ENCODE measurements at regions not wholly inside any gene's neighbourhood (a gene's known extent, or its start where the extent isn't known, plus 50 kb on each side); places are given as distances from the start of the nearest gene placed in this dataset.
"Not testable (repeated sequence)": the region's sequence is repeated elsewhere in the genome, so short reads cannot be mapped to it uniquely, and the experiment has no call there.

- intact Hi-C loops (cut with DNase I): no loop called here
- Histone ChIP-seq H3K9ac (ENCODE audit: low read depth in 2 of 2, low read length in 2 of 2) (no peak overlapping the region), H3K4me3 (no peak overlapping the region), H3K4me1 (no peaks in the 10 kb centered on the region), H3K27me3 (no peaks in the 10 kb centered on the region), H3K27ac (no peak overlapping the region), H3K9me3 (no peaks in the 10 kb centered on the region), H3K36me3 (no peaks in the 10 kb centered on the region)
- no peak for DNase-seq
- TF ChIP-seq, protein P1, sequence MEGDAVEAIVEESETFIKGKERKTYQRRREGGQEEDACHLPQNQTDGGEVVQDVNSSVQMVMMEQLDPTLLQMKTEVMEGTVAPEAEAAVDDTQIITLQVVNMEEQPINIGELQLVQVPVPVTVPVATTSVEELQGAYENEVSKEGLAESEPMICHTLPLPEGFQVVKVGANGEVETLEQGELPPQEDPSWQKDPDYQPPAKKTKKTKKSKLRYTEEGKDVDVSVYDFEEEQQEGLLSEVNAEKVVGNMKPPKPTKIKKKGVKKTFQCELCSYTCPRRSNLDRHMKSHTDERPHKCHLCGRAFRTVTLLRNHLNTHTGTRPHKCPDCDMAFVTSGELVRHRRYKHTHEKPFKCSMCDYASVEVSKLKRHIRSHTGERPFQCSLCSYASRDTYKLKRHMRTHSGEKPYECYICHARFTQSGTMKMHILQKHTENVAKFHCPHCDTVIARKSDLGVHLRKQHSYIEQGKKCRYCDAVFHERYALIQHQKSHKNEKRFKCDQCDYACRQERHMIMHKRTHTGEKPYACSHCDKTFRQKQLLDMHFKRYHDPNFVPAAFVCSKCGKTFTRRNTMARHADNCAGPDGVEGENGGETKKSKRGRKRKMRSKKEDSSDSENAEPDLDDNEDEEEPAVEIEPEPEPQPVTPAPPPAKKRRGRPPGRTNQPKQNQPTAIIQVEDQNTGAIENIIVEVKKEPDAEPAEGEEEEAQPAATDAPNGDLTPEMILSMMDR (IDR thresholded peaks at IDR 0.05): no peak
Measured at GRCh38 chr10:121326905-121327304, 271.3 kb downstream of the FGFR2 start.

DNA sequence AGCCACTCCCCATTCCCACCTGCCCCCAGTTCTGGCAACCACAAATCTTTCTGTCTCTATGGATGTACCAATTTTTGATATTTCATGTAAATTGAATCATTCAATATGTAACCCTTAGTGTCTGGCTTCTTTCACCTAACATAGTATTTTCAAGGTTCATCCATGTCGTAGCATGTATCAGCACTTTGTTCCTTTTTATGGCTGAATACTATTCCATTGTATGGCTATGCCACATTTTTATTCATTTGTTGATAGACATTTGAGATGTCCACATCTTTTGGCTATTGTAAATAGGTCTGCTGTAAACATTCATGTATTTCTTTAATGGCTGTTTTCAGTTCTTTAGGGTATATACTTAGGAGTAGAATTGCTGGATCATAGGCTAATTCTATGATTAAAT lies 270.5 kb downstream of the FGFR2 start:
- Histone ChIP-seq H3K4me1 (no peaks in the 10 kb centered on the region), H3K4me3 (no peak overlapping the region), H3K27me3 (no peaks in the 10 kb centered on the region), H3K36me3 (no peaks in the 10 kb centered on the region), H3K9ac (ENCODE audit: low read depth in 2 of 2, low read length in 2 of 2) (no peak overlapping the region), H3K27ac (no peak overlapping the region), H3K9me3 (no peaks in the 10 kb centered on the region)
- no peak for DNase-seq
- TF ChIP-seq, protein P1 (IDR thresholded peaks at IDR 0.05): no peak
- intact Hi-C loops (cut with DNase I): no loop called here

DNA sequence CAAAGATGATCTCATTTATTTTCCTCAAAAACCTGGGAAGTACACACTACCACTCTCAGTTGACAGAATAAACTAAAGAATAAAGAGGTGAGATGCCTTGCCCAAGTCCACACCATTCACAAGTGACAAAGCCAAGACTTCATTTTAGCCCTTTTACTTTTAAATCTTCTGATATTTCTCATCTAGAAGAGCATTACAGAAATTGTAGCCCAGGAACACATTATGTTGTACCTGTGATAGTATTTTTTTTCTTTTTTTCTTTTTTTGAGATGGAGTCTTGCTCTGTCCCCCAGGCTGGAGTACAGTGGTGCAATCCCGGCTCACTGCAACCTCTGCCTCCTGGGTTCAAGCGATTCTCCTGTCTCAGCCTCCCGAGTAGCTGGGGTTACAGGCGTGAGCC lies 268.6 kb downstream of the FGFR2 start:
- H3K27ac ChIP-seq; H3K9ac ChIP-seq (ENCODE audit: low read depth in 2 of 2, low read length in 2 of 2); H3K4me1 ChIP-seq; intact Hi-C loops (cut with DNase I); DNase-seq; H3K4me3 ChIP-seq; H3K36me3 ChIP-seq; H3K9me3 ChIP-seq; H3K27me3 ChIP-seq: not testable (repeated sequence)

DNA sequence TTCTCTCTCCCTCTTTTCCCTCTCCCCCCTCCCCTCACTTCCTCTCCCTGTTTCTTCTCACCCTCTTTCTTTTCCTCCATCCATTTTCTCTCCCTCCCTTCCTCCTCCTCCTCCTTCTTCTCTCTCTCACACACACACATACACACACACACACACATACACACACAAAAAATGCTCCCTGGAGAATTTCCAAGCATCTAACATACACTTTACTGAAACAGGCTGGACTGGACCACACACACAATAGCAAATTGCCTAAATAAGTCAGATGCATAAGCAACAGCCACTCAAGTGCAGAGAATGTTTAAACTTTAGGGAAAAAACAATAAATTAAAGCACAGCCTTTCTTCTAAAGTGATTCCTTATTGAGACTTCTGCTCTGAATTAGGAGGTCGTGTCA lies 267.7 kb downstream of the FGFR2 start:
- no peak overlapping the region for H3K4me3 ChIP-seq
- H3K27ac ChIP-seq: no peak overlapping the region
- no peak for DNase-seq
- H3K36me3 ChIP-seq: no peaks in the 10 kb centered on the region
- no peak overlapping the region for H3K9ac ChIP-seq (ENCODE audit: low read depth in 2 of 2, low read length in 2 of 2)
- no peaks in the 10 kb centered on the region for H3K27me3 ChIP-seq
- no peaks in the 10 kb centered on the region for H3K9me3 ChIP-seq
- H3K4me1 ChIP-seq: no peaks in the 10 kb centered on the region
- intact Hi-C loops (cut with DNase I): no loop called here
- TF ChIP-seq, protein P1 (IDR thresholded peaks at IDR 0.05): no peak

- H3K27ac ChIP-seq: no peak overlapping the region
- H3K9ac ChIP-seq (ENCODE audit: low read depth in 2 of 2, low read length in 2 of 2): no peak overlapping the region
- H3K4me1 ChIP-seq: no peaks in the 10 kb centered on the region
- H3K9me3 ChIP-seq: no peaks in the 10 kb centered on the region
- H3K27me3 ChIP-seq: no peaks in the 10 kb centered on the region
- intact Hi-C loops (cut with DNase I): no loop called here
- no peak overlapping the region for H3K4me3 ChIP-seq
- no peak for DNase-seq
- H3K36me3 ChIP-seq: no peaks in the 10 kb centered on the region
- TF ChIP-seq, protein P1 (IDR thresholded peaks at IDR 0.05): no peak
Measured at GRCh38 chr10:121332353-121332752, 265.9 kb downstream of the FGFR2 start.

GRCh38 chr10:121332829-121333765 lies 265.1 kb downstream of the FGFR2 start:
- DNase-seq: no peak
- no peaks in the 10 kb centered on the region for H3K4me1 ChIP-seq

More at GRCh38 chr10:121332829-121333765, 265.1 kb downstream of the FGFR2 start:
- TF ChIP-seq, protein P1 (IDR thresholded peaks at IDR 0.05): no peak
- H3K27me3 ChIP-seq: no peaks in the 10 kb centered on the region
- H3K9ac ChIP-seq (ENCODE audit: low read depth in 2 of 2, low read length in 2 of 2): no peak overlapping the region
- H3K36me3 ChIP-seq: no peaks in the 10 kb centered on the region
- H3K27ac ChIP-seq: no peak overlapping the region
- H3K4me3 ChIP-seq: no peak overlapping the region
- no peaks in the 10 kb centered on the region for H3K9me3 ChIP-seq
- intact Hi-C loops (cut with DNase I): no loop called here
